ENCODE measurements at regions not wholly inside any gene's neighbourhood (a gene's known extent, or its start where the extent isn't known, plus 50 kb on each side); places are given as distances from the start of the nearest gene placed in this dataset.

GRCh38 chr5:24294333-24294732 is 350.4 kb downstream of the CDH10 start:
- no peak for DNase-seq (ENCODE audit: low read depth)
- no peak overlapping the region for H3K4me3 ChIP-seq (ENCODE audit: low read depth, low read length)

GRCh38 chr5:24314106-24314505 is 330.7 kb downstream of the CDH10 start:
- no peak for DNase-seq (ENCODE audit: low read depth)
- H3K4me3 ChIP-seq (ENCODE audit: low read depth, low read length): no peak overlapping the region

- no peak overlapping the region for H3K4me3 ChIP-seq (ENCODE audit: low read depth, low read length)
- DNase-seq (ENCODE audit: low read depth): no peak
Observed at GRCh38 chr5:24320643-24321042, 324.1 kb downstream of the CDH10 start.

GRCh38 chr5:24325306-24325832 is 319.4 kb downstream of the CDH10 start:
- DNase-seq (ENCODE audit: low read depth): no peak
- no peak overlapping the region for H3K4me3 ChIP-seq (ENCODE audit: low read depth, low read length)

- H3K4me3 ChIP-seq (ENCODE audit: low read depth, low read length): no peak overlapping the region
- no peak for DNase-seq (ENCODE audit: low read depth)
Observed at GRCh38 chr5:24331531-24331930, 313.2 kb downstream of the CDH10 start.

GRCh38 chr5:24347158-24347557 is 297.6 kb downstream of the CDH10 start:
- H3K4me3 ChIP-seq (ENCODE audit: low read depth, low read length): no peak overlapping the region
- DNase-seq (ENCODE audit: low read depth): no peak

GRCh38 chr5:24351285-24351684 is 293.5 kb downstream of the CDH10 start:
- DNase-seq (ENCODE audit: low read depth): no peak
- no peak overlapping the region for H3K4me3 ChIP-seq (ENCODE audit: low read depth, low read length)

GRCh38 chr5:24353016-24353415 is 291.8 kb downstream of the CDH10 start:
- no peak overlapping the region for H3K4me3 ChIP-seq (ENCODE audit: low read depth, low read length)
- DNase-seq (ENCODE audit: low read depth): no peak

GRCh38 chr5:24353611-24354010 is 291.2 kb downstream of the CDH10 start:
- H3K4me3 ChIP-seq (ENCODE audit: low read depth, low read length): no peak overlapping the region
- no peak for DNase-seq (ENCODE audit: low read depth)

- no peak for DNase-seq (ENCODE audit: low read depth)
- no peak overlapping the region for H3K4me3 ChIP-seq (ENCODE audit: low read depth, low read length)
Observed at GRCh38 chr5:24363789-24364481, 280.8 kb downstream of the CDH10 start.

GRCh38 chr5:24364711-24365110 is 280.1 kb downstream of the CDH10 start:
- H3K4me3 ChIP-seq (ENCODE audit: low read depth, low read length): no peak overlapping the region
- DNase-seq (ENCODE audit: low read depth): no peak

GRCh38 chr5:24365406-24365805 is 279.4 kb downstream of the CDH10 start:
- no peak overlapping the region for H3K4me3 ChIP-seq (ENCODE audit: low read depth, low read length)
- DNase-seq (ENCODE audit: low read depth): no peak

- DNase-seq (ENCODE audit: low read depth): no peak
- H3K4me3 ChIP-seq (ENCODE audit: low read depth, low read length): no peak overlapping the region
Observed at GRCh38 chr5:24367216-24367615, 277.6 kb downstream of the CDH10 start.

- DNase-seq (ENCODE audit: low read depth): no peak
- H3K4me3 ChIP-seq (ENCODE audit: low read depth, low read length): no peak overlapping the region
Observed at GRCh38 chr5:24368115-24368514, 276.7 kb downstream of the CDH10 start.

GRCh38 chr5:24376210-24376609 is 268.6 kb downstream of the CDH10 start:
- H3K4me3 ChIP-seq (ENCODE audit: low read depth, low read length): no peak overlapping the region
- DNase-seq (ENCODE audit: low read depth): no peak

- DNase-seq (ENCODE audit: low read depth): no peak
- no peak overlapping the region for H3K4me3 ChIP-seq (ENCODE audit: low read depth, low read length)
Observed at GRCh38 chr5:24376616-24377015, 268.2 kb downstream of the CDH10 start.

GRCh38 chr5:24381861-24382489 is 262.8 kb downstream of the CDH10 start:
- no peak for DNase-seq (ENCODE audit: low read depth)
- no peak overlapping the region for H3K4me3 ChIP-seq (ENCODE audit: low read depth, low read length)

- no peak for DNase-seq (ENCODE audit: low read depth)
Observed at GRCh38 chr5:24385070-24385469, 259.7 kb downstream of the CDH10 start.

GRCh38 chr5:24385617-24386016 is 259.2 kb downstream of the CDH10 start:
- no peak for DNase-seq (ENCODE audit: low read depth)
- H3K4me3 ChIP-seq (ENCODE audit: low read depth, low read length): no peak overlapping the region

More at GRCh38 chr5:24385070-24385469, 259.7 kb downstream of the CDH10 start:
- H3K4me3 ChIP-seq (ENCODE audit: low read depth, low read length): no peak overlapping the region

- H3K4me3 ChIP-seq (ENCODE audit: low read depth, low read length): no peak overlapping the region
- DNase-seq (ENCODE audit: low read depth): no peak
Observed at GRCh38 chr5:24388448-24388847, 256.3 kb downstream of the CDH10 start.

GRCh38 chr5:24389968-24390367 is 254.8 kb downstream of the CDH10 start:
- DNase-seq (ENCODE audit: low read depth): no peak
- H3K4me3 ChIP-seq (ENCODE audit: low read depth, low read length): no peak overlapping the region
